H54 (cell line): ENCODE measurements at regions not wholly inside any gene's neighbourhood (a gene's known extent, or its start where the extent isn't known, plus 50 kb on each side); places are given as distances from the start of the nearest gene placed in this dataset.
"Not testable (repeated sequence)": the region's sequence is repeated elsewhere in the genome, so short reads cannot be mapped to it uniquely, and the experiment has no call there.

Experiments used
- DNase-seq: peaks from one replicate; pipeline ENCODE4 v3.0.0; 2011; ENCODE audit warnings: low spot score, mixed read lengths; ENCODE audit not compliant: insufficient read length
- FAIRE-seq: peaks from 3 replicates; lab custom pipeline; 2011; peaks lifted over from hg19 to GRCh38; lab: Jason Lieb, UNC
- POLR2A ChIP-seq: IDR thresholded peaks from 2 replicates; pipeline ENCODE4 v1.6.1; 2011; ENCODE audit warnings: low read depth, mild to moderate bottlenecking, low read length

- TF ChIP-seq POLR2A: no peak
- FAIRE-seq (no peak), DNase-seq (no peak)
These were observed 335.7 kb upstream of the CFAP20DC start for GRCh38 chr3:59385547-59385946.

GRCh38 chr3:59381282-59381681 lies 331.5 kb upstream of the CFAP20DC start:
- no peak for TF ChIP-seq POLR2A
- no peak for DNase-seq
- no peak for FAIRE-seq

DNA sequence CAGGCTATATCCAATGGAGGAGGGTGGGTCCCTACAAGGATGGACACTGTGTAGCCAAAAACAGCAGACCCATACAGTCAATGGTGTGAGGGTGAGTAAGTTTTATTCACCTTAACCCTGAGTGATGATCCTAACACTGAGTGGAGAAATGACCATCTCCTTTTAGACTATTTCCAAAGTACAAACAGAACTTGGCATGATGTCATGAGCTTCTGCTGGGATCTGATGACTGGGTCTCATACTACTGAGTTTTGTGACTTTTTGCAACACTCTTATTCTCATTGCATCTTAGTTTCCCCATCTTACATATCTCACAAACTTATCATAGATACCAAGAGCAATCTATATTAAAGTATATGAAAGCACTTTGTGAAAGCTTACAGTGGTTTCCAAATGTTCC lies 330.3 kb upstream of the CFAP20DC start:
- TF ChIP-seq POLR2A: no peak
- FAIRE-seq (no peak), DNase-seq (no peak)

DNA sequence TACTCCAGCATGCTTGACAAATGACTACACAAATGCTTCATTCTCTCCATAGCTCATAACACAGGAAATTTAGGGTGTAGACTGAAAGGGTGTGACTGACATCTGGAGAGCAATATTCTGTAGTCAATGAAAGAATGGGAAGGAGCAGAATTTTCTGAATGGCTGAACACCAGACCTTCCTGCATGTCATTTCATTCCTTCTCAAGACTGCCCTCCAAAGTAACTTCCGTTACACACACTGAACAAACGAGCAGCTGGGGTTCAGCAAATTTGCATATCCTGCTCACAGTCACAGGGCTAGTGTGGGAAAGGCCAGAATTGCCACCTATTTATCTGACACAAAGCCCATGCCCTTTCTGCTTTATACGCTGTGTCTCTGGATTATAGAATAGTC lies 325.0 kb upstream of the CFAP20DC start:
- TF ChIP-seq POLR2A: no peak
- DNase-seq (no peak), FAIRE-seq (no peak)

- FAIRE-seq (no peak), DNase-seq (no peak)
- TF ChIP-seq POLR2A: no peak
These were observed 324.4 kb upstream of the CFAP20DC start for GRCh38 chr3:59374091-59374817.

GRCh38 chr3:59372346-59372745 lies 322.5 kb upstream of the CFAP20DC start:
- no peak for FAIRE-seq
- TF ChIP-seq POLR2A: no peak
- no peak for DNase-seq

DNA sequence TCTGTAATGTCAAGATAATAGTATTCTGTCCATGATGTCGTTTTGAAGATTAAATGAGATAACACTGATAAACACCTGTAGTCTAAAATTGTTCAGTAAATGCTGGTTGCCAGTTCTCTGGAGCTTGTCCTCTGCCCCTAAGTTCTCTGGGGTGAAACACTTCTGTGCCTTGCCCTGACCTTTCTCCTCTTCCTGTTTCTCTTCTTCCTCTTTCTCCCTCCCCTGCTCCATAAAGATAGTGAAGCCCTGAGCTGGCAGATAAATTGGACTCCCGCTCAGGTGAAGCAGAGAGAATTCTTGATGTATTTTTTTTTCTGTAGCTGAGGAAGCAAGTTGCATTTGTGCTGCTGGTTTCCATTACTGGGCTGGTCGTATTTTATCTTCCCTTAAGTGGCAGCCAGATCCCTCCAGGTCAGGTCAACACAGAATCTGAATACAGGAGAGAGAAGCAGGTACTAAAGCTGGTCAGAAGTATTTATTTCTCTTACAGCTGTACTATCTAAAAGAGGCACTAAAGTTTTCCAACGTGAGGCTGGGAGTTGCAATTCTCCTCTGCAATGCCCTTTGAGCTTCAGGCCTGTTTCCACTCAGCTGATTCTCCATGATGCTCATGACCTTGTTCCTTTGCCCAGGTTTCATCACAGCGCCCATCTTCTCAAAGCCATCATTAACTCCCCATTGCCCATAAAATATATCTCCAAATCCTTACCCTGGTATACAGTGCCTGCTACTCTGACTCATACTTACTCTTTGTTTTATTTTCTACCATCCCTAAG lies 319.3 kb upstream of the CFAP20DC start:
- TF ChIP-seq POLR2A: no peak
- no peak for FAIRE-seq

GRCh38 chr3:59367150-59367549 lies 317.3 kb upstream of the CFAP20DC start:
- FAIRE-seq (no peak), DNase-seq (no peak)
- TF ChIP-seq POLR2A: no peak

More for the DNA sequence above, 319.3 kb upstream of the CFAP20DC start:
- no peak for DNase-seq

DNA sequence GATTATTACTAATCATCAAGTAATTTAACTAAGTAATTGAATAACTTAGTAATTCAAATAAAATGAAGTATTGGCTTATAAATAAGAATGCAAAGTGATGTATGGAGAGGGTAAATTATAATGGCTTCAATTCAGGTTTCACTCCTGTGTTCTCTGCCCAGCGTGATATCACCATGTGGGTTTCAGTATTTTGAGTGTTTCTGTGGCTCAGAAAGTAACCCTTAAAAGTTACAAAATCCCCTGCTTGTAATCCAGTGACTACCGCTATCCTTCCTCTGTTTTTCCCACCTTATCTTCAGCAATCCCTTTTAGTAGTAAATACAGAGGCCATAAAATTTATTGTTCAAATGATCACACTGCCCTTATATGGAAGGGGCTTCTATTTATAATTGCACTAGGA lies 316.4 kb upstream of the CFAP20DC start:
- no peak for TF ChIP-seq POLR2A
- DNase-seq: no peak
- no peak for FAIRE-seq

DNA sequence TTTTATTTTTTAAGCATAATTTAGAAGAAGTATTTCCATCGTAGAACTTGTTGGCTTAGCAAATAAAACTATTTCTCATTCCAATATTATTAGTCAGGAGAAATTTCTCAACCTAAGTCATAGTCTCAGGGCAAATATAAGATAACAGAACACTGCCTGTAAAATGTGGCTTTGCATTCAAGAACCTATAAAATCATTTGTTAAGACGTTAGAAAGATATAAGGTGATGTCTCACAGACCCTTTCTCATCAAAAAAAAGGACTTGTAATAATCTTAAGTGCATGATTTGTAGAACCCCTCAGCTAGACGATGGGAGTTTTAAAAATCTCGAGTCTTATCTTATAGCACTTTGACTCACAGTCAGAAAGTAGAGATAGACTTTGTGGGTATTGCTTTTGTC lies 314.7 kb upstream of the CFAP20DC start:
- TF ChIP-seq POLR2A: no peak
- DNase-seq (no peak), FAIRE-seq (no peak)

GRCh38 chr3:59360312-59360711 lies 310.5 kb upstream of the CFAP20DC start:
- FAIRE-seq, DNase-seq: not testable (repeated sequence)

GRCh38 chr3:59341459-59341858 lies 291.6 kb upstream of the CFAP20DC start:
- no peak for DNase-seq
- no peak for FAIRE-seq
- TF ChIP-seq POLR2A: no peak

- no peak for TF ChIP-seq POLR2A
- FAIRE-seq (no peak), DNase-seq (no peak)
These were observed 290.0 kb upstream of the CFAP20DC start for GRCh38 chr3:59339818-59340217.

GRCh38 chr3:59338934-59339333 lies 289.1 kb upstream of the CFAP20DC start:
- FAIRE-seq (no peak), DNase-seq (no peak)
- no peak for TF ChIP-seq POLR2A

DNA sequence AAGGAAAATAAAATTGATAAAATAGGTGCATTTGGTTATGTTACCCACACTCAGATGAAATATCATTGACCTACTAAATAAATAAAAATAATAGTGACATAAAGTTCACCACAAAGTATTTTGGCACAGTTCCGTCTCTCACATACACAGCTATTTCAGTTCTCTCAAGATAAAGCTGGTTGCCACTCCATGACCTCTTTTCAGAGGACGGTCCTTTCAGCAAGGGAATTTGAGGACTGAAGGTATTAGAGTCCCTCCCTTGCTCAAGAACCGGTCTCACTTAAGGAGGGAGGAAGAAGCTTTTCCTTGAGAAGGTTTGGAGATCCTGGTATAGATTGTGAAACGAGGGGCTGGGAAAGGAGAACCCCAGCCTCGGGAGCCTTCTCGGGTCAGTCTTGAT lies 285.5 kb upstream of the CFAP20DC start:
- DNase-seq: no peak
- no peak for TF ChIP-seq POLR2A
- no peak for FAIRE-seq
